Endothelial cell (in vitro differentiated cells): ENCODE measurements at regions not wholly inside any gene's neighbourhood (a gene's known extent, or its start where the extent isn't known, plus 50 kb on each side); places are given as distances from the start of the nearest gene placed in this dataset.

Experiments
- DNase-seq: peaks from one replicate; pipeline ENCODE4 v3.0.0; 2021; ENCODE audit warnings: low spot score
- H3K27ac Mint-ChIP-seq: one replicate; pipeline ENCODE4 v1.8.0; 2021; ENCODE audit warnings: mixed read lengths, inconsistent platforms; ENCODE audit not compliant: unreplicated experiment
- H3K27me3 Mint-ChIP-seq: one replicate; pipeline ENCODE4 v1.8.0; 2021; ENCODE audit warnings: mild to moderate bottlenecking, moderate library complexity, mixed read lengths, inconsistent platforms; ENCODE audit not compliant: unreplicated experiment
- H3K36me3 Mint-ChIP-seq: one replicate; pipeline ENCODE4 v1.8.0; 2021; ENCODE audit warnings: mild to moderate bottlenecking, low read depth, mixed read lengths, inconsistent platforms; ENCODE audit not compliant: unreplicated experiment
- H3K4me1 Mint-ChIP-seq: one replicate; pipeline ENCODE4 v1.8.0; 2021; ENCODE audit warnings: mild to moderate bottlenecking, mixed read lengths, inconsistent platforms; ENCODE audit not compliant: unreplicated experiment
- H3K4me3 Mint-ChIP-seq: one replicate; pipeline ENCODE4 v1.8.0; 2021; ENCODE audit warnings: mild to moderate bottlenecking, mixed read lengths, inconsistent platforms; ENCODE audit not compliant: unreplicated experiment
- H3K9me3 Mint-ChIP-seq: one replicate; pipeline ENCODE4 v1.8.0; 2021; ENCODE audit warnings: mixed read lengths, inconsistent platforms; ENCODE audit not compliant: unreplicated experiment
- CTCF ChIP-seq: fragments of 200-600 bp; sonication (generic); IDR thresholded peaks from one replicate; pipeline ENCODE4 v1.5.0; 2021; ENCODE audit warnings: antibody characterized with exemption; ENCODE audit not compliant: unreplicated experiment

- Mint-ChIP-seq H3K9me3 (no peaks in the 10 kb centered on the region), H3K4me3 (no peak overlapping the region), H3K27ac (no peak overlapping the region), H3K27me3 (no peaks in the 10 kb centered on the region), H3K36me3 (no peaks in the 10 kb centered on the region), H3K4me1 (peaks cover 21% of the 10 kb centered on the region)
- DNase-seq, result no peak
- TF ChIP-seq CTCF, result no peak
These were observed 80.4 kb upstream of the IRX3 start for GRCh38 chr16:54366943-54367342.

GRCh38 chr16:54365990-54366634 is 79.5 kb upstream of the IRX3 start:
- no peaks in the 10 kb centered on the region for H3K36me3 Mint-ChIP-seq
- H3K9me3 Mint-ChIP-seq, result no peaks in the 10 kb centered on the region
- H3K27ac Mint-ChIP-seq, result no peak overlapping the region
- H3K4me3 Mint-ChIP-seq, result no peak overlapping the region
- peaks cover 20% of the 10 kb centered on the region for H3K4me1 Mint-ChIP-seq
- no peak for DNase-seq
- TF ChIP-seq CTCF, result no peak
- no peaks in the 10 kb centered on the region for H3K27me3 Mint-ChIP-seq

GRCh38 chr16:54363766-54364165 is 77.2 kb upstream of the IRX3 start:
- no peaks in the 10 kb centered on the region for H3K9me3 Mint-ChIP-seq
- no peak for TF ChIP-seq CTCF
- H3K4me3 Mint-ChIP-seq, result no peak overlapping the region
- peaks cover 2% of the 10 kb centered on the region for H3K27me3 Mint-ChIP-seq
- H3K27ac Mint-ChIP-seq, result no peak overlapping the region
- DNase-seq, result no peak
- peaks cover 14% of the 10 kb centered on the region for H3K4me1 Mint-ChIP-seq
- no peaks in the 10 kb centered on the region for H3K36me3 Mint-ChIP-seq

- Mint-ChIP-seq H3K4me1 (peaks cover 16% of the 10 kb centered on the region), H3K4me3 (no peak overlapping the region), H3K9me3 (no peaks in the 10 kb centered on the region), H3K36me3 (no peaks in the 10 kb centered on the region), H3K27me3 (peaks cover 4% of the 10 kb centered on the region), H3K27ac (no peak overlapping the region)
- no peak for TF ChIP-seq CTCF
- no peak for DNase-seq
These were observed 76.1 kb upstream of the IRX3 start for GRCh38 chr16:54362591-54363206.

GRCh38 chr16:54361246-54361645 is 74.7 kb upstream of the IRX3 start:
- no peaks in the 10 kb centered on the region for H3K36me3 Mint-ChIP-seq
- peaks cover 16% of the 10 kb centered on the region for H3K4me1 Mint-ChIP-seq
- DNase-seq, result no peak
- no peaks in the 10 kb centered on the region for H3K9me3 Mint-ChIP-seq
- H3K27me3 Mint-ChIP-seq, result peaks cover 4% of the 10 kb centered on the region
- H3K4me3 Mint-ChIP-seq, result no peak overlapping the region
- TF ChIP-seq CTCF, result no peak
- no peak overlapping the region for H3K27ac Mint-ChIP-seq
